GM18870 (cell line): ENCODE measurements at regions not wholly inside any gene's neighbourhood (a gene's known extent, or its start where the extent isn't known, plus 50 kb on each side); places are given as distances from the start of the nearest gene placed in this dataset.
"Not testable (repeated sequence)": the region's sequence is repeated elsewhere in the genome, so short reads cannot be mapped to it uniquely, and the experiment has no call there.

Source experiments
- ATAC-seq: cut with Tn5 transposase; IDR thresholded peaks from one replicate; pipeline ENCODE4 v1.9.1; 2021; ENCODE audit warnings: moderate library complexity; ENCODE audit not compliant: unreplicated experiment

DNA sequence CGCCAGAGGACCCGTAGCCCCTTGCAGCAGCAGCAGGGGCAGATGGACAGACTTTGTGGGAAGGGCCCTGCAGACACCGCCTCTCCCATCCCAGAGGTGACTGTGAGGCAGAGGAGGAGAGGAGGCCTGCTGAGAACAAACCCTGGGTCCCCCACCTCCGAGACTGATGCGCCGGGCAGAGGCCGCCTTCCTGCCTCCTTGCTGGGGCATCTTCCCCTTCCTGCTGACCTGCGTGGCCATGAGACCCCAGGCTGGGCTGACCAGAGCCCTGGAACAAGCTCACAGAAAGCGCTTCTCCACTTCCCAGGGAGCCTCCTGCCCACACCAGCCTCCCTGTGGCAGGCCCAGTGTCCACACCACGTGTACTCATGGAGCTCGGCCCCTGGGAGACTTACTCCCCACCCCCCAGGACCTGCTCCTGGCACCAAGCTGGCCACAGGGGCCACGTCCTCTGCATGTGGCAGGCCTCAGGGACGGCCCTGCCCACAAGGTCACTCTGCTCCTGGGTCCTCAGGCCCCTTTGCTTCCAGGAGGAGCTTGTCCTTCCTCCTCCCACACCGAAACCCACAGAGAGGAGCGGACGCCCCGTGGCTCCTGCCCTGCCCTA, 119.0 kb upstream of the ZNF469 start:
- not testable (repeated sequence) for ATAC-seq

DNA sequence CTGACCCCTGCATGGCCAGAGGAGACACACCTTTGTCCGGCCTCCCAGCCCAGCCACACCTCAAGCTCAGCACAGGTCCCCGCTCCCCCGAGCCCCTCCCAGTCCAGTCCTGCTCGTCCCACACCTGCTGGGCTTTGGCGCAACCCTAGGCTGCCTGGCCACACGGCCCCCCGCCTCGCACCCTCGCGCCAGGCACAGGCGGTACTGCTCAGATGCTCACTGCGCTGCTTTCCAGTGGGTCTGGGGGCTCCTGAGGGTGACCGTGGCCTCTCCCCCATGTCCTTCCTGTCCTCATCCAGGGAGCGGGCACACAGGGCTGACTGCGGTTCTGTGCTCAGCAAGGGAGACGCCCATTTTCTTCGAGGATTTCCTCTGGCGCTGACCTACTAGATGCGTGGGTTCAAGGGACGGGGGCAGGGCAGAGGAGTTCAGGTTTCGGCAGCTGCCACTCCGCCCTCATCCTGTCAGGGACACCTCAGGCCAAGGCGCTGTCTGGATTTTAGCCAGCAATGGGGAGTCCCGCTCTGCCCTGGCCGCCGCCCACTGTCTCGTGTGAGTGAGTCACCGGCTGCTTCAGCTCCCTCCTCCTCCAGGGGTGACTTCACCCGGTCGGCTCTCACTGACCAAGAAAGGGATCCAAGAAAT, 118.0 kb upstream of the ZNF469 start:
- ATAC-seq: peak; percentile 65

DNA sequence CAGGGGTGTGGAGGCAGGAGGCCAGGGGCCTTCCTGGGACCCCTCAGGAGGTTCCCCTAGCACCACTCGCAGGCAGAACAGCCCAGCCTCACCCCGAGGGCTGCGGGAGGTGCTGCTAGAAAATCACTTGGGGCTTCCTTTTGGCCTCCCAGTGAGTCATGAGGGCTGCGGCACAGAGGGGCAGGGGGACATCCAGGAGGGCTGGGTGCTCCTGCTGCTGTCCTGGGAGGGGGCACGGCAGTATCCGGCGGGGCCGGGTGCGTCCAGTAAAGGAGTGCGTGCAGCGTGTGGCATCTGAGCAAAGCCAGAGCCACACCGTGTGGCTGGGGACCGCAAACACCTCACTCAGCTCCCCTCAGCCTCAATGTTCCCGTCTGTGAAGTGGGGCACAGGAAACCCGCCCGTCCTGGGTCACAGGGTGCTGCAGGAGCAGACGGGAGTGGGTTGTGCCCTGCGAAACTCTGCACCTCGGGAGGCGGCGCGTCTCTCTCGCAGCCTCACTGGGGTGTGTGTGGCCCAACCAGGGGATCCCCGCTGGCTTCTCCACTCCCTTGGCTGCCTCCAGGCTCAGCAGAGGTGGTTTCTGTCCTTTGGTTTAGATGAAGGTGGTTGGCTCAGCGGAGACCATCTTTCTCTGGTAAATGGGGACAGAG, 117.3 kb upstream of the ZNF469 start:
- ATAC-seq: not testable (repeated sequence)

DNA sequence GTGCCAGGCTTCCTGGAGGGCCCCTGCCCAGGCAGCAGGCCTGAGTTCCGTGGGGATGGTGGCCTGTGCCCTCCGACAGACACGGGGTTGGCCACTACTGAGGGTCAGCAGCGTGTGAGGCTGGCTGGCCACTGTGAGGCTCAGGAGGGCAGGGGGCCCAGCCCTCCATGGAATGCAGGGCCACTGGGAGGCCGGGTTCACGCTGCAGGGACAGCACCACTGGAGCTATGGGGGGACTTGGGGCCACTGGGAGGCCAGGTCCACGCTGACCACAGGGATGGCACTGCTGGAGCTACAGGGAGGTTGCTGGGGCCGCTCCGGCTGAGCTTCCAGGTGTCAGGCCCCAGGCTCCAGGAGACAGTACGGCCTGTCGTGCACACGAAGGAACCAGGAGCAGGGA, 116.7 kb upstream of the ZNF469 start:
- not testable (repeated sequence) for ATAC-seq

DNA sequence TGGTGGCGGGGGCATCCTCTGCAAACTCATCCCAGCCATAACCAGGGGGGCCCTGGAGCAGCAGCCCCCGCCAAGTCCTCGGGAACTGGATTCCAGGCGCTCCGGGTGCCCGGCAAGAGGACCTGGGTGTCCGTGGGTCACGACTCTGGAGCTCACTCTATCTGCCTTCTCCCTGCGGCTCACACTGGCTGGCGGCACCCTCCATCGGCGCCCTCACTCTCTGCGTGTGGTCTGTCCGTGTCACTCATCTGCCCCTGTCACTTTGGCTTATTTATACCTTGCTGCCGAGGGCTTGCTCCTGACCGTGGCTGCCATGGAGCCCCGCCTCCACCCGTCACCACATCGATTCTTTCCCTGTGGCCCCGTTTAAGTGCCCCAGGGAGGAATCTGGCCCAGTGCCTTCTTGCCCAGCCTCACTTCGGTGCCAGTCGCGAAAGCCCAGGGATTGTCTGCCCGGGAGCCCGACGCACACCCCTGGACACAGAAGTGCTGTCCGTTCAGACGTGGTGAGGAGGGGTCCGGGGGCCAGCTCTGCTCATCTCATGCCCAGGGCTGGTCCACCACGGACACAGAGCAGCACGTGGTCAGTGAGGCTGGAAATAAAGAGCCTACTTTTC, 115.7 kb upstream of the ZNF469 start:
- ATAC-seq: not testable (repeated sequence)

DNA sequence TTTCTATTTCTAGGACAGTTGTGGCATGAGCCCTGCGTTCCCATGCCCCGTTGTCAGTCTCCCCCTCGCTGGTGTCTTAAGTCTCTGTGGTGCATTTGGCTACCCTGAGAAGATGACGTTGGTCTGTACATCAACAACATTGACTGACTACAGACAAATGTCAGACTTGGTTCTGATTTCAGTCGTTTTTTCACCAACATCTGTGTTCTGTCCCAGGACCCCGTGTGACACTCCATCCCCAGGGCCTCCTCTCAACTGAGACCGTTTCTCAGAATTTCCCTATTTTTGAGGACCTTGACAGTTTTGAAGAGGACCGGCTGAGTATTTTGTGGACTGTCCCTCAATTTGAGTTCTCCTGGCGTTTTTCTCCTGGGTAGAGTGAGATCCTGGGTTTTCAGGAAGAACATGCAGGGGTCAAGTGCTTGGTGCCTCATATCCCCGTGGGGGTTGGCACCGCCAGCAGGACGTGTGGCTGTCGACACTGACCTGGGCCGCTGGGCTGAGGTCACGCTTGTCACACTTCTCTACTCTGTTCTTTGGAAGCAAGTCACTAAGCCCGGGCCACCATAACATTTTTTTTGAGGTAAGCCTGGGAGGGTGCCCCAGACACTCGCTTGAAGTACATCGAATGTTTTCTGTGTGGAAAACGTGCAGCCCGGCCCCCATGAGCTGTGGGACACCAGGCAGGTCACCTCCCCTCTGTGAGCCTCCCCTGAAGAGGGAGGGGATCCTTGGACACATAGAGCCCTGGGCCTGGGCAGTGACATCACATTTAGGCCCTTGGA, 114.4 kb upstream of the ZNF469 start:
- not testable (repeated sequence) for ATAC-seq

DNA sequence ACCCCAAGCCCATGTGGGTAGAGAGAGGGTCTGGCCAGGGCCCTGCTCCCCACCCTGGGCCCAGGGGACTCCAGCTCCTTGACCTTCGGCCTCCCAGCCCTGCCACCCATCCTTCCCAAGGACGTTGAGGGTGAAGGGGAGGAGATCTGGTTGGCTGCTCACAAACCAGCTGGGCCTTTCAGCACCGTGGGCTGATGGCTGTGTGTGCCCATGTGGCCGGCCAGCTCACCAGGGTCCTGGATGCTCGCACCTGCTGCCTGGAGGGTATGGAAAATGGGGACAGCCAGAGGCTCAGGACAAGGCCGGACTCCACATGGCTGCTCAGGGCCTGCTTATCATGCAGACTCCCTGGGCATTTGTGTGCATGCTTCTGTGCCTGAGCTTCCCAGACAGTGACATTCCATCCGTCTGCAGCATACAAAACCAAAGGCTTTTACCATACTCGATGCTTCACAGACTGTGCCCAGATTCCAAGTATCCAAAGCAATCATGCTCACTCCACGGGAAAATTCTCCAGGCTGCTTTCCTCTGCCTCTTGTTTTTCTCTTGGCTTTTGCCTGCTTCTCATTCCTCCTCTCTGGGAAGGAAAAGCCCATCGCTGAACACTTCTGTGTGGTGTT, 112.5 kb upstream of the ZNF469 start:
- not testable (repeated sequence) for ATAC-seq

DNA sequence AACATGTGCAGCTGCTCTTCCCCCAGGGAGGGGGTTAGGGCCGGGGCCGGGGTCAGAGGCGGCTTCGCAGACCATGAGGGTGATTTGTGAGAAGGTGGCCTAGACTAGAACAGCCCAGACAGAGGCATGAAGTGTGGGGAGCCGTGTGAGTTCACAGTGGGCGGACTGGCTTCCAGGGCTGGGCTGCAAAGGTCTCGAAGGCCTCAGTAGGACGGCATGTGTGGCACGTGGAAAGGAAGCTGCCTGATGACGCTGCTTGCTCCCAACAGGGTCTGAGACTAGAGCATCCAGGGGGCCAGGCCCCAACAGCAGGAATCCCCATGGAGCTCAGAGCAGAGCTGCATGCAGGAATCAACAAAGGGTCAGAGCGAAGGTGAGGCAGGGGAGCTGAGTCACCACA, 111.5 kb upstream of the ZNF469 start:
- not testable (repeated sequence) for ATAC-seq

DNA sequence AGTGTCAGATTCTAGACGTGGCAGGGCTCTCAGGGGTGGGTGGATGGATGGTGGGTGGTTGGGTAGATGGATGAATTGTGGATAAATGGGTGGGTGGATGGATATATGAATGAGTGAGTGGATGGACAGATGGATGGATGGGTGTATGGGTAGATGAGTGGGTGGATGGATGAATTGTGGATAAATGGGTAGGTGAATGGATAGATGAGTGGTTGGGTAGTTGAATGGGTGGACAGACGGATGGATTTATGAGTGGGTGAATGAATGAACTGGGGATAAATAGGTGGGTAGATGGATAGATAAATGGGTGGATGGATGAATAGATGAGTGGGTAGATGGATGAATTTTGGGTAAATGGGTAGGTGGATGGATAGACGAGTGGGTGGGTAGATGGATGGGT, 111.0 kb upstream of the ZNF469 start:
- not testable (repeated sequence) for ATAC-seq

DNA sequence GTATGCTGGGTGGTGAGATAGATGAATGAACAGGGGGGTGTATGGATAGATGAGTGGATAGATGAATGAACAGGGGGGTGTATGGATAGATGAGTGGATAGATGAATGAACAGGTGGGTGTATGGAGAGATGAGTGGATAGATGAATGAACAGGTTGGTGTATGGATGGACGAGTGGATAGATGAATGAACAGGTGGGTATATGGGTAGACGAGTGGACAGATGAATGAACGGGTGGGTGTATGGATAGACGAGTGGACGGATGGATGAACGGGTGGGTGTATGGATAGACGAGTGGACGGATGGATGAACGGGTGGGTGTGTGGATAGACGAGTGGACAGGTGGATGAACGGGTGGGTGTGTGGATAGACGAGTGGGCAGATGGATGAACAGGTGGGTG, 110.3 kb upstream of the ZNF469 start:
- not testable (repeated sequence) for ATAC-seq

DNA sequence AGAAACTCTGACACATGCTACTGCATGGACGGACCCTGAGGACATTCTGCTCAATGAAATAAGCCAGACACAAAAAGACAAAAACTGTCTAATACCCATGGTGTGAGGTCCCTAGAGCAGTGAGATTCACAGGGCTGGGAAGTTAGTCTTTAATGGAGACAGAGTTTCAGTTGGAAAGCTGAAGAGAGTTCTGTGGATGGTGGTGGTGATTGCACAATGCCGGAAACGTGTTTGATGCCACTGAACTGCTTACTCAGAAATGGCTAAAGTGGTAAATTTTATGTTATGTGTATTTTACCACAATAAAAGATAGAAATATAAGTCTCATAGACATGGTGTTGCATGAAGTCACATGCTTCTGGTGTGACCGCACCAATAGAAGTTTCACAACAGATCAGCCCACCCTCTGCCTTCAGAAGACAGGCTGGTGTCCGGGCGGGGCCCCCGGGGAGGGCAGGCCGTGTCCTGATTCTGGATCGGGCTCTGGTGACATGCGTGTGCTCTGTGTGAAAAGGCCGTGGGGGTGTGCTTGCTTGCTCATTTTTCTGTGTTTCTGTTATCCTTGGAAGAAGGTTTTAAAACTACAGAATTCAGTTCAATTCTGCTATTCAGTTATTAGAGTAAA, 108.5 kb upstream of the ZNF469 start:
- ATAC-seq: not testable (repeated sequence)

DNA sequence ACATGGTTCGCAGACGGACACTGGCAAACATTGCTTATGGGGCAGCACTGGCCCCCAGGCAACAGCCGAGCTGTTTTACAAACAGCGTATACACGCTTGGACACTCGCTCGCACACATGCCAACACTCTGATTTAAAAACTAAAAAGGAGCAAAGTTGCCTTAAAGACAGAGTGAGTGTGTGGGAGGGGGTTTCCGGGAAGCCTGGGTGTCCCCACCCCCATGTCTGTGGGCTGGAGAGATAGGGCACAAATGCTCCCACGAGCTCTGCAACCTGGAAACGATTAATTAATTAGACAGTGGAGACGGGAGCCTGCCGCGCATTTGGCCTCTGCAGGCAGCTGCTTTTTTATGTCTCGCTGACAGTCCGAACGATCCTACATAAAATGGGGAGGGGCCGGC, 107.9 kb upstream of the ZNF469 start:
- ATAC-seq: no peak

DNA sequence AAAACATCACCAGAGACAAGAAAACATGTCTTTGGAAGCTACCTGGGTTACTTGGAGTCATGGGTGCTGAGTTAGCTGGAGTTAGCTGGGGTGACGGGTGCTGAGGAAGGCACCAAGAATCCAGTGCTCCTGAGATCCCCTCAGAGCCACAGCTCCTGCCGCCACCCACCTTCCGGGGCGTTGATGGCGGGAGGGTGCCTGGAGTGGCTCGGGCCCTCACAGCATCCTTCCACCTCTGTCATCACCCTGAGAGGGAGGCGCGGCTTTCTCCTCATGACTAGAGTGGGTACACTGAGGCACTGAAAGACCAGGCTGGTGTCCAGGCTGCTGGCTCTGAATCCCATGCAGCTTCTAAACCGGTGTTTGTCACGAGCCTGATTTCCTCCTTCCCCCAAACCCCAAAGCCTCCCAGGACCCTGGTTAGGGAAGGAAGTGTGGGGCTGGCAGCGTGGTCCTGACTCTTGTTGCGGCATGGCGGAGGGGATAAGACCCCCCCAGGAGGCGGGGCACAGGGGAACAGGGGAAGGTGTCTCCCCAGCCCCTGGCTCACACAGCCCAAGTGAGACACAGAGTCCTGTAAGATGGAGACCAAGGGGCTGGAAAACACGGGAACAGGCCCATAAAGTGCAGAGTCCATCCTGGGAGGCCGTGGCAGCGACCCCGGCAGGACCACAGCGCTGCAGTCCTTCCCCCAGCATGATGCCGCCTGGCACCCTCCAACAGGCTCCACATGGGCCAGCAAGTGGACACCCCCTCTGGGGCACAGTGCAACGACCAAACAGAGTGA, 107.2 kb upstream of the ZNF469 start:
- ATAC-seq: not testable (repeated sequence)

DNA sequence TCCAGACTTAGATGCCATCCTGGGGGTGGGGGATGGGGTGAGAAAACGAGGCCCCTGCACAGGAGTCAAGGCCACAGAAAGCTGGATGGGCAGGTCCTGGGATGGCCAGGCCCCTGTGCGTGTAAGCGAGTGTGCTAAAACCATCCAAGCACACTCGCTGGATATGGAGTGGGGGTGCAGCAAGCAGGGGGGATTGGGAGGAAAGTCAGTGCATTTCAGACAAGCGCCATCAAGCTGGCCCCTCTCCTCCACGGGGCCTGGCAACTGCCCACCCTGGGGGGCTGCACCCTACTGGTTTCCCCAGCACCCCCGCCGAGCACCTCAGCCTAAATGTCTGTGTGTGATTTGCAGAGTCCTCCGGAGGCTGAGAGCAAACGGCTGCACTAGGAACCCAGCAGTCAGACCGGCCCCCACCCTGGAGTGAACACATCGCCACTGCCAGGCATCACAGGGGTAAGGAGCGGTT, 106.6 kb upstream of the ZNF469 start:
- not testable (repeated sequence) for ATAC-seq

DNA sequence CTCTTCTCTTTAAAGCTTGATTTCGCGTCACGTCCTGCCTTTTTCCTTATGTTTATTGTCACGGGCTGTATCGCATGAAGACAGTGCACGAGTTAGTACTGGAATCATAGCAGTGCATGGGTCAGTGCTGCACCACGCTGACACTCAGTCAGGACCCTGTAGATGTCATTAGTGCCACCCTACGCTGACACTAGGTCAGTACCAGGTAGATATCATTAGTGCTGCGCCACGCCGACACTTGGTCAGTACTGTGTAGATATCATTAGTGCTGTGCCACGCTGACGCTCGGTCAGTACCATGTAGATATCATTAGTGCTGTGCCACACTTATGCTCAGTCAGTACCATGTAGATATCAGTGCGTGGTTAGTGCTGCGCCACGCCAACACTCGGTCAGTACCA, 106.2 kb upstream of the ZNF469 start:
- no peak for ATAC-seq

DNA sequence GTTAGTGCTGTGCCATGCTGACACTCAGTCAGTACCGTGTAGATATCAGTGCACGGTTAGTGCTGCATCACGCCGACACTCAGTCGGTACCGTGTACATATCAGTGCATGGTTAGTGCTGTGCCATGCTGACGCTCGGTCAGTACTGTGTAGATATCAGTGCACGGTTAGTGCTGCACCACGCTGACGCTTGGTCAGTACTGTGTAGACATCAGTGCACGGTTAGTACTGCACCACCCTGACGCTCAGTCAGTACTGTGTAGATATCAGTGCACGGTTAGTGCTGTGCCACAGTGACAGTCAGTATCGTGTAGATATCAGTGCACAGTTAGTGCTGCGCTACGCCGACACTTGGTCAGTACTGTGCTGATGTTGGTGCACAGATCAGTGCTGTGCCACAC, 102.8 kb upstream of the ZNF469 start:
- ATAC-seq: no peak

DNA sequence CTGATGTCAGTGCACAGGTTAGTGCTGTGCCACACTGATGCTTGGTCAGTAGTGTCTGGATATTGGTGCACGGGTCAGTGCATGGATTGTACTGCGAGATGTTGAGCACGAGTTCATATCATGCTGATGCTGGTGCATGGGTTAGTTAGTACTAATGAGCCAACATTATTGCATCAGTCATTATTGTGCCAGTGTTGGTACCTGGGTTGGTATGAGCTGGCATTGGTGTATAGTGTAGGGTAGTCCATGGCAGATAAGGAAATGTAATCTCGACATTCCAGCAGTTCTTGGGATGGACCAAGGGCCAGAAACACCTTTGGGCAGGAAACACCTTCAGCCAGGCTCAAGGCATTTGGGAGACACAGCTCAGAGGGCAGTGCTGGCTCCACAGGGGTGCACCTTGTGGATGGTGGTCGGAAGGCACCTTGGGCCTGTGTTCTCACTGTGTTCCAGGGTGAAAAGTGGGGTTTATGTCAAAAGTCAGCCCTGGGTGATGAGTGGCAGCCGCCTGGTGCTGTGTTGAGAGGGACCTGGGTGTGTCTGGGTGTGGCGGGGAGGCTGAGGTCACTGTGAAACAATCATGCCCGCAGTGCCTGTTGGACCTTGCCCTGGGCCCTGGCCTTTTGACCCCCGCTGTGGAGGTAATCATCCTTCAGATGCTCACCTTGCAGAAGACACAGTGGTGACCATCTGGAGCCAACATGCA, 100.7 kb upstream of the ZNF469 start:
- no peak for ATAC-seq

DNA sequence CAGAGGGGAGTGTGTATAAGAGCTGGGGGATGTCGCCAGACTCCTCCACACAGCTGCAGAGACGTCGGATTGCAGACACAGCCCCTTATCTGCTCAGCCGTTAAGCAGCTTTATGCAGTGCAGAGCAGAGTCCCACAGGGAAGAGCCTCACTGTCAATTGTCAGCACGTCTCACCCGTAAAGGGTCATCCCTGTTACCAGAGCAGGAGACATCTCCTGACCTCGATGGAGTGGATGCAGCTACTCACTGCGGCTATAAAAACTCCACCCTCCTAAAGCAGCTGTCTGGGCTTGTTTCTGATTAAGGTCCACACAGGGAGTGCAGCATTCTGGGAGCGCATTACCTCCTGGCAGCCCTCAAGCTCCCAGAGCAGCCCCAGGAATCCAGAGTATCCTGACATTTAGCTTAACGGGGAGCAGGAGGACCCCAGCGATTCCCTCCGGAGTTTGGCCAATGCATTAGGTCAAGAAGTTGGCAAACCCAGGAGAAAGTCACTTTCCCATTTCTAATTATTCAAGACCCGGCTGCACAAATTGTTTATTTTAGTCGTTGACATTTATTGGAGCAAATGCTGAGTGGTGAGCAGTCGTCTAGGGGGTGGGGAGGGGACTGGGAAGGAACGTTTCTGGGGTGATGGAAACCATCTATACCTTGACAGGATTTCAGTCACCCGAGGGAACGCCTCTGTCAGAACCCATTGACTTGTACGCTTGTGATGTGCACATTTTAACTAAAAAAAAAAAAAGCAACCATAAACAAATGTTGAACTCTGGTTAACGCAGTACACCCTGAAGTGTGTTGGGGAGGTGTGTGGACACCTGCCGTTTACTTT, 100.0 kb upstream of the ZNF469 start:
- ATAC-seq: no peak
